Smooth muscle cell (in vitro differentiated cells): ENCODE measurements at regions not wholly inside any gene's neighbourhood (a gene's known extent, or its start where the extent isn't known, plus 50 kb on each side); places are given as distances from the start of the nearest gene placed in this dataset.

Experiments used
- DNase-seq: peaks from one replicate; lab custom pipeline; 2025; ENCODE audit not compliant: unreplicated experiment; lab: John Stamatoyannopoulos, UW
- H2AFZ ChIP-seq: fragments of 200-600 bp; sonication (generic); 2 replicates; pipeline ENCODE4 v1.6.0; 2016; ENCODE audit warnings: antibody characterized with exemption, low read depth, mild to moderate bottlenecking
- H3F3A ChIP-seq: fragments of 200-600 bp; sonication (generic); 2 replicates; pipeline ENCODE4 v1.6.0; 2017; ENCODE audit warnings: antibody characterized with exemption, low read depth
- H3K27ac ChIP-seq: fragments of 200-600 bp; sonication (generic); 2 replicates; pipeline ENCODE4 v1.5.1; 2016; ENCODE audit warnings: low read depth, mild to moderate bottlenecking
- H3K27me3 ChIP-seq: fragments of 200-600 bp; sonication (generic); 2 replicates; pipeline ENCODE4 v1.6.1; 2016; ENCODE audit warnings: low read depth, mild to moderate bottlenecking
- H3K36me3 ChIP-seq: fragments of 200-600 bp; sonication (generic); 2 replicates; pipeline ENCODE4 v1.5.1; 2016; ENCODE audit warnings: low read depth
- H3K4me1 ChIP-seq: fragments of 200-600 bp; sonication (generic); 2 replicates; pipeline ENCODE4 v1.5.1; 2016; ENCODE audit warnings: low read depth
- H3K4me2 ChIP-seq: fragments of 200-600 bp; sonication (generic); 2 replicates; pipeline ENCODE4 v1.6.0; 2016; ENCODE audit warnings: mild to moderate bottlenecking
- H3K4me3 ChIP-seq: fragments of 200-600 bp; sonication (generic); 2 replicates; pipeline ENCODE4 v1.5.1; 2016; ENCODE audit warnings: mild to moderate bottlenecking
- H3K79me2 ChIP-seq: fragments of 200-600 bp; sonication (generic); 2 replicates; pipeline ENCODE4 v1.6.0; 2016; ENCODE audit warnings: low read depth, mild to moderate bottlenecking
- H3K9ac ChIP-seq: fragments of 200-600 bp; sonication (generic); 2 replicates; pipeline ENCODE4 v1.6.0; 2016; ENCODE audit warnings: low read depth
- H3K9me3 ChIP-seq: fragments of 200-600 bp; sonication (generic); replicated peaks from 2 replicates; pipeline ENCODE4 v1.5.1; 2016; ENCODE audit warnings: low read depth
- H4K20me1 ChIP-seq: fragments of 200-600 bp; sonication (generic); 2 replicates; pipeline ENCODE4 v1.6.0; 2016; ENCODE audit warnings: low read depth
- WGBS: methylation state at CpG from one replicate; pipeline ENCODE4 v1.1.7; 2016; ENCODE audit warnings: low lambda C conversion rate; 5-methylcytosine and 5-hydroxymethylcytosine counted together
- TF ChIP-seq, protein P1 (sequence below): fragments of 200-600 bp; sonication (generic); IDR thresholded peaks from 2 replicates; pipeline ENCODE4 v1.5.1; 2017; ENCODE audit warnings: borderline replicate concordance, mild to moderate bottlenecking, antibody characterized with exemption; ENCODE audit not compliant: insufficient read depth, poor library complexity, severe bottlenecking

GRCh38 chr15:89035658-89036057 is 52.6 kb upstream of the ABHD2 start:
- no peaks in the 10 kb centered on the region for H4K20me1 ChIP-seq
- TF ChIP-seq, protein P1, sequence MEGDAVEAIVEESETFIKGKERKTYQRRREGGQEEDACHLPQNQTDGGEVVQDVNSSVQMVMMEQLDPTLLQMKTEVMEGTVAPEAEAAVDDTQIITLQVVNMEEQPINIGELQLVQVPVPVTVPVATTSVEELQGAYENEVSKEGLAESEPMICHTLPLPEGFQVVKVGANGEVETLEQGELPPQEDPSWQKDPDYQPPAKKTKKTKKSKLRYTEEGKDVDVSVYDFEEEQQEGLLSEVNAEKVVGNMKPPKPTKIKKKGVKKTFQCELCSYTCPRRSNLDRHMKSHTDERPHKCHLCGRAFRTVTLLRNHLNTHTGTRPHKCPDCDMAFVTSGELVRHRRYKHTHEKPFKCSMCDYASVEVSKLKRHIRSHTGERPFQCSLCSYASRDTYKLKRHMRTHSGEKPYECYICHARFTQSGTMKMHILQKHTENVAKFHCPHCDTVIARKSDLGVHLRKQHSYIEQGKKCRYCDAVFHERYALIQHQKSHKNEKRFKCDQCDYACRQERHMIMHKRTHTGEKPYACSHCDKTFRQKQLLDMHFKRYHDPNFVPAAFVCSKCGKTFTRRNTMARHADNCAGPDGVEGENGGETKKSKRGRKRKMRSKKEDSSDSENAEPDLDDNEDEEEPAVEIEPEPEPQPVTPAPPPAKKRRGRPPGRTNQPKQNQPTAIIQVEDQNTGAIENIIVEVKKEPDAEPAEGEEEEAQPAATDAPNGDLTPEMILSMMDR: no peak
- no peak overlapping the region for H3K4me2 ChIP-seq
- DNase-seq: no peak
- no peaks in the 10 kb centered on the region for H3F3A ChIP-seq
- no peak overlapping the region for H3K27ac ChIP-seq
- H3K4me3 ChIP-seq: no peak overlapping the region
- H3K27me3 ChIP-seq: peaks cover 4% of the 10 kb centered on the region
- no peaks in the 10 kb centered on the region for H3K9me3 ChIP-seq
- H2AFZ ChIP-seq: no peak overlapping the region
- H3K9ac ChIP-seq: no peak overlapping the region
- no peaks in the 10 kb centered on the region for H3K79me2 ChIP-seq
- no peaks in the 10 kb centered on the region for H3K36me3 ChIP-seq
- WGBS: 78% methylated on average over 2 of the region's 2 CpGs
- H3K4me1 ChIP-seq: no peaks in the 10 kb centered on the region

GRCh38 chr15:89038146-89038545 is 50.1 kb upstream of the ABHD2 start:
- H3K27ac ChIP-seq: no peak overlapping the region
- no peak overlapping the region for H3K9ac ChIP-seq
- H3K4me3 ChIP-seq: no peak overlapping the region
- no peaks in the 10 kb centered on the region for H3K36me3 ChIP-seq
- no peaks in the 10 kb centered on the region for H3K9me3 ChIP-seq
- H3K79me2 ChIP-seq: no peaks in the 10 kb centered on the region
- H4K20me1 ChIP-seq: no peaks in the 10 kb centered on the region
- H3K4me1 ChIP-seq: no peaks in the 10 kb centered on the region
- no peak overlapping the region for H2AFZ ChIP-seq
- peaks cover 4% of the 10 kb centered on the region for H3K27me3 ChIP-seq
- H3K4me2 ChIP-seq: no peak overlapping the region
- DNase-seq: no peak
- TF ChIP-seq, protein P1: no peak
- H3F3A ChIP-seq: no peaks in the 10 kb centered on the region
- WGBS: 87% methylated on average over 8 of the region's 8 CpGs
